IPS-11a (cell line): ENCODE measurements at regions not wholly inside any gene's neighbourhood (a gene's known extent, or its start where the extent isn't known, plus 50 kb on each side); places are given as distances from the start of the nearest gene placed in this dataset.

ENCODE experiments used
- H3K4me3 ChIP-seq: one replicate; pipeline ENCODE4 v1.5.1; 2013; ENCODE audit warnings: low read depth, low read length, control low read depth

GRCh38 chr2:120473522-120474271 is 127.8 kb downstream of the INHBB start:
- no peak overlapping the region for H3K4me3 ChIP-seq

GRCh38 chr2:120474486-120474885 is 128.6 kb downstream of the INHBB start:
- H3K4me3 ChIP-seq, result no peak overlapping the region

GRCh38 chr2:120476141-120476540 is 130.2 kb downstream of the INHBB start:
- H3K4me3 ChIP-seq, result no peak overlapping the region

DNA sequence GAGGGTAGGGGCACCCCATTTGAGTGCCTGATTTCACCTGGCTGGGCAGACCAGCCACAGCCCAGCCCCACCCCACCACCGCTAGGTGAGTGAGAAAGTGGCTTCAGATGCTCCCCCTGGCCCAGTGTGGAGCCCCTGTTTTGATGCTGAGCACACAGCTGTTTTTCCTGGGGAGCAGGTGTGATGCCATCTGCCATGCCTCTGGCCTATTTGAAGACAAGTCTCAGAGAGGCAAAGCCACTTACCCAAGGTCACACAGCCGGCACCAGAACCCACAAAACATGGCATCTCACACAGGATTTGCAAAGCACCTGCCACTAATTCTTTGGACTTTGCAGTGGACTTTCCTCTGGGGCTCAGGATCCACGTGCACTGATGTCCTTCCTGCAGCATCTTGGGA is 131.3 kb downstream of the INHBB start:
- no peak overlapping the region for H3K4me3 ChIP-seq

DNA sequence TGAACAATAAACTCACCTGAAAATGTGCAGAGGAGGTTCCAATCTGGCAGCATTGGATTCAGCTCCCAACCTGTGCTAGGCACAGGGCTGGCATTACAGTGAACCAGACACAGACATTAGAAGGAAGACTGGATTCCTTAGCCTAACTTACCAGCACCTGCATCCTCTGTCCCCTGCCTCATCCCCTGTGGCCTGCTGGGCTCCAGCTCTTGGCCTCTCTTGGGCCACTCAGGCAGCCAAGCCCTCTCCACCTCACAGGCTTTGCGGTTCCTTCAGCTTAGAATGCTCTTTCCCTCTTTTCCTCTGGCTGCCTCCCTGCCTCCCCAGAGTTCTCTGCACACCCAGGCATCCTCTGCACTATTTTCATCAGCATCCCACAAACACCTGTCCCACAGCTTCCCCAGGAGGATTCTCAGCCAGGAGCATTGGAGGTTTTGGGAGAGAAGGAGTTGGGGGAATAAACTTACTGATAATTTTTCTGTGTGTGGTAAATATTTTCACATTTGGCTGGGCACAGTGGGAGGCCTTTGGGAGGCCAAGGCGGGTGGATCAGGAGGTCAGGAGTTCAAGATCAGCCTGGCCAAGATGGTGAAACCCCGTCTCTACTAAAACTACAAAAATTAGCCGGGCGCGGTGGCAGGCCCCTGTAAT is 132.0 kb downstream of the INHBB start:
- H3K4me3 ChIP-seq, result no peak overlapping the region

DNA sequence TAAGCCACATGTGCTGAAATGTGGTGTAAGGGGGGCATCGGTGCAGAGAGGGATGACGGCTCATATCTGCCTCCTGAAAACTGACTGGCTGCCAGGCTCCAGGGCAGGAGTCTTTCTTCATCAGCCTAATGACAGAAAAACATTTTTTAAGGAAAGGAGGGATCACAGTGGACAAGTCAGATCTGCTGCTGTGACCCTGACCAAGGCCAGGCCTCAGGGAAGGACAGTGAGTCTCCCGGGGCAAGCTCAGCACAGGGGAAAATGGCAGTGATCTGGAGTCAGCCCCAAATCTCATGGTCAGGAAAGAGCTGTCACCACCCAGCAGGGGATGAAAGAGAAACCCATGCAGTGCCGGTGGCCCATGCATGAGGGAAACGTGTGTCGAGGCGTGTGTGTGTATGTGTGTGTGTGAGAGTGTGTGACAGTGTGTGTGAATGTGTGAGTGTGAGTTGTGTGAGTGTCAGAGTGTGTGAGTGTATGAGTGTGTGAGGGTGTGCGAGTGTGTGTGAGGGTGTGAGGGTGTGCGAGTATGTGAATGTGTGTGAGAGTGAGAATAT is 134.5 kb downstream of the INHBB start:
- no peak overlapping the region for H3K4me3 ChIP-seq

DNA sequence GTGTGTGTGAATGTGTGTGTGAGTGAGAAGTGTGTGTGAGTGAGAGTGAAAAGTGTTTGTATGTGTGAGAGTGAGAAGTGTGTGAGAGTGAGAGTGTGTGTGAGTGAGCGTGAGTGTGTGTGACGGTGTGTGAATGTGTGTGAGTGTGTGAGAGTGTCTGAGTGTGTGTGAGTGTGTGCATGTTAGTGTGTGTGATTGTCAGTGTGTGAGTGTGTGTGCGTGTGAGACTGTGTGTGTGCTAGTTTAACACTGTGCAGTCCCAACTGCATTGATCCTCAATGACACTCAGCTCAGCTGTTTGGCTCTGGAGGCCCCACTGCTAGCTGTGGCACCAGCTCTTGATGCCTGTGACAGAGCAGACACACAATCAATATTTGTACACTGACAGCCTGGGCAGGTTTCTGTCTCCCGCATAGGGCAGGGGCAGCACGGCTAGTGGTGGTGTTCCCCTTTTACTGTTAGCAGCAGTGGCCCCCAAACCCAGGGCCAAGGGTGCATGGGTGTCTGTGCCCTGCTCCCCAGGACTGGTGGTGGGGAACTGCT is 135.0 kb downstream of the INHBB start:
- H3K4me3 ChIP-seq, result no peak overlapping the region

DNA sequence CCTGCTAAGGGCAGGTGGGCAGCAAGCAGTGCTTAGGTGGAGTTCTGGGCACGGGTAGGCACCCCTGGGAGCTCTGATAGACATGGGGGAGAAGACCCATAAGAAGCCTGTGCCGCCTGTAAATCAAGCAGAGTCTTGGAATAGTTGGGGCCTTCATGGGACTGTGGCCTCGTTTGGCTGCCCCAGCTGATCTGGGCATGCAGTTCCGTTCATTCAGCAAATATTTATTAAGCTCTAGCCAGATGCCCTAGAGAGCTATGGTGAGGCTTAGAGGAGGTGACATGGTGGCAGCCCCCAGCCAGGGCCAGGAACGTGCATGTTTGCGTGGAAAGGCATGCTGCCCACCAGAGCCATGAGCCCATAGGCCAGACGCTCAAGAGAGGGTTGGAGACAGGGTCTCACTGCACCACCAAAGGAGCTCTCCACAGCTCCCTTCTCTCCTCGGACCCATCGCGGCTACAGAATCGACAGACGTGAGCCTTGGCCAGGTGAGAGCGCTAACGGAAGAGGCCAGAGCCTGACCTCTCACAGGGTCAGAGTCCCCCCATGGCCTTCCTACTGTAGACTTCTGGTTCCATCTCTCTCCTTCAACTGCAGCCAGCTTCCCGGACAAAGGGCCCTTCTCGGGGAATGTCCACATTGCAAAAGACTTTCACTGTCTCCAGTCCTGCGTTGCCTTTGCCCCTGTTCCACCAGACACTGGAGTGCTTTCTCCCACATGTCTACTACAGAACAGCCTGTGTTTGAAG is 135.7 kb downstream of the INHBB start:
- no peak overlapping the region for H3K4me3 ChIP-seq

DNA sequence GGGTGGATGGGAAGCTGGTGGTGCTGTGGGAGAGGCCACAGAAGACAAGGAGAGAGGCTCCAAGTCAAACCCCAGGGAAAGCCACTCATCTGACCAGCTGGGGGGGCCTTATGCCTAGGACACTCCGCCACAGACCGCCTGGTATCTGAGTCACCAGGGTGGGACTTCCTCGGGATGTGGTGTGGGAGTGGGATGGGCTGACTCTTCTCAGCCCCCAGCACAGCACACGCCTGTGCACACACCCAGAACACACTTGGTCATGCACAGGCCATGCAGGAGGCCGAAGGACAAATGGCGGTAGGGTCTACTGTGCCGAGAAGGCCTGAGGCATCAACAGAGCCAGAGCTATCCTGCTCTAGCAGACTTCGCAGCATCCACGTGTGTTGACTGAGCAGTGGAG is 136.4 kb downstream of the INHBB start:
- H3K4me3 ChIP-seq, result no peak overlapping the region

- H3K4me3 ChIP-seq, result no peak overlapping the region
These were observed 137.4 kb downstream of the INHBB start for GRCh38 chr2:120483355-120483754.

- no peak overlapping the region for H3K4me3 ChIP-seq
These were observed 139.2 kb downstream of the INHBB start for GRCh38 chr2:120485096-120485495.

DNA sequence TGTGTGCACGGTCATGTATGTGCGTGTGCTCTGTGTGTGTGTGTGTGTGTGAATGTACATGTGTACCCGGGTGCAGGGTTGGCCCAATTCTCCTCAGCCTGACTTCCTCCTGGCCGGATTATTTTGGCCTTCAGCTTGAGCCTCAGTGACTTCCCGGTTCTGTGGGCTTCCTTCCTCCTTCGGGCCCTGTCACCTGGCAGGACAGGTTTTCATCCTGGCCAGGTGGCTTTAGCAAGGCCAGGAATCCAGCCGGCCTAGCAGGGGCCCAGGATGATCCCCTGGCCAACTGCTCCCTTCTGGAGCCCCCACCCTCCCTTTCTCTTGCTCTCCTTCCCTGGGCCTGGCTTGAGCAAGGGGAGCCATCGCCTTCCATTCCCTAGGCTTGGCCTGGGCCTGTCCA is 140.5 kb downstream of the INHBB start:
- no peak overlapping the region for H3K4me3 ChIP-seq

- no peak overlapping the region for H3K4me3 ChIP-seq
These were observed 141.0 kb downstream of the INHBB start for GRCh38 chr2:120486946-120487345.

GRCh38 chr2:120488531-120488930 is 142.6 kb downstream of the INHBB start:
- no peak overlapping the region for H3K4me3 ChIP-seq

GRCh38 chr2:120489023-120489422 is 143.1 kb downstream of the INHBB start:
- H3K4me3 ChIP-seq, result no peak overlapping the region

DNA sequence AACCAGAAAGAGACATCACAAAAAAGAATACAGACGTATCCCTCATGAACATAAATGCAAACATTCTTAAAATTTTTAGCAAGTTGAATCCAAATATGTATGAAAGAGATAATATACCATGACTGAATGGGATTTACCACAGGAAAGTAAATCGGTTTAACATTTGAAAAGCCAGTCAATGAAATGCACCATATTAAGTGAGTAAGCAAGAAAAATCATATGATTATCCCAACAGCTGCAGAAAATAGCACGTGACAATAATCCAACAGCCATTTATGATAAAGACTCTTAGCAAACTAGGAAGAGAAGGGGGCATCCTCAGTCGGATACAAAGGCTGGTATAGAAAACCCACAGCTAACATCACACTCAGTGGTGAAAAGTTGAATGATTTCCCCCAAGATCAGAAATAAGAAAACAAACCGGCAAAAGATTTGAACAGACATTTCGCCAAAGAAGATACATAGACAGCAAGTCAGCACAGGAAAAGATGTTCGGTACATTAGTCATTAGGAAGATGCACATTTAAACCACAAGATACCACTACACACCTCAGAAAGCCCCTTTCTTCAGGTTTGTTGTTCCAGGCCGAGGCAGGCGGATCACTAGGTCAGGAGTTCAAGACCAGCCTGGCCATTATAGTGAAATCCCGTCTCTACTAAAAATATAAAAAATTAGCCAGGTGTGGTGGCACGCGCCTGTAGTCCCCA is 144.3 kb downstream of the INHBB start:
- H3K4me3 ChIP-seq, result no peak overlapping the region

- H3K4me3 ChIP-seq, result no peak overlapping the region
These were observed 145.2 kb downstream of the INHBB start for GRCh38 chr2:120491111-120491625.

GRCh38 chr2:120493231-120493630 is 147.3 kb downstream of the INHBB start:
- no peak overlapping the region for H3K4me3 ChIP-seq

DNA sequence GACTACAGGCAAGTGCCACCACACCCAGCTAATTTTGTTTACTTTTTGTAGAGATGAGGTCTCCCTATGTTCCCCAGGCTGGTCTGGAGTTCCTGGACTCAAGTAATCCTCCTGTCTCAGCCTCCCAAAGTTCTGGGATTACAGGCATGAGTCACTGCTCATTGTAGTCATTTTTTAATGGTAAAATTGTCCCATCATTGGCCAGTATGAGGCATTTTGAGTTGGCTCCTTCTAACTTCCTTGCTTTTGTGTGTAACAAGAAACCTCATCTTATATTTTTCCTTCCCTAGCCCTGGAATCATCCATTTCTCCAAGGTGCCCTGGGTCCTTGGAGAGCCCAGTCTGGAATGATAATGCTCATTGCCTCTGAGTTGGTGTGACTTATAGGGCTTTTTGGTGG is 148.5 kb downstream of the INHBB start:
- H3K4me3 ChIP-seq, result no peak overlapping the region

- no peak overlapping the region for H3K4me3 ChIP-seq
These were observed 149.7 kb downstream of the INHBB start for GRCh38 chr2:120495586-120495985.

DNA sequence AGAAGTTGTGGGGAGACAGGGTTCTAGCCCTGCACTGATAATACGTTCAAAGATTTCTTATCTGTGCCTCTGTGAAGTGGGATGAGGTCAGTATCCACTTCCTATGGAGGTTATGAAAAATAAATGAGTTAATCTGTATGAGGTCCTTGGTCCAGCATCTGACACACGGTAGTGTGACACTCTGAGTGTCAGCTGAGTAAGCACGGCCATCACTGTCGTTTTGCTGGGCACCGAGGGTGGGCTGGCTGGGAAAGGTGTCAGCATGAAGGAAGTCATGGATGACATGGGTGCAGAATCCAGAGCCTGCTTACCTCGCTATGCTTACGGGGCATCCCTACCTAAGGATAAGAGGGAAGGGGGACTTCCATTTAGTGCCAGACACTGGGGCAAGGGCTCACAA is 150.3 kb downstream of the INHBB start:
- no peak overlapping the region for H3K4me3 ChIP-seq
